ENCODE measurements at regions not wholly inside any gene's neighbourhood (a gene's known extent, or its start where the extent isn't known, plus 50 kb on each side); places are given as distances from the start of the nearest gene placed in this dataset.
"Not testable (repeated sequence)": the region's sequence is repeated elsewhere in the genome, so short reads cannot be mapped to it uniquely, and the experiment has no call there.

GRCh38 chr12:65670775-65671174, 153.5 kb upstream of the HMGA2 start:
- TF ChIP-seq, protein P1, sequence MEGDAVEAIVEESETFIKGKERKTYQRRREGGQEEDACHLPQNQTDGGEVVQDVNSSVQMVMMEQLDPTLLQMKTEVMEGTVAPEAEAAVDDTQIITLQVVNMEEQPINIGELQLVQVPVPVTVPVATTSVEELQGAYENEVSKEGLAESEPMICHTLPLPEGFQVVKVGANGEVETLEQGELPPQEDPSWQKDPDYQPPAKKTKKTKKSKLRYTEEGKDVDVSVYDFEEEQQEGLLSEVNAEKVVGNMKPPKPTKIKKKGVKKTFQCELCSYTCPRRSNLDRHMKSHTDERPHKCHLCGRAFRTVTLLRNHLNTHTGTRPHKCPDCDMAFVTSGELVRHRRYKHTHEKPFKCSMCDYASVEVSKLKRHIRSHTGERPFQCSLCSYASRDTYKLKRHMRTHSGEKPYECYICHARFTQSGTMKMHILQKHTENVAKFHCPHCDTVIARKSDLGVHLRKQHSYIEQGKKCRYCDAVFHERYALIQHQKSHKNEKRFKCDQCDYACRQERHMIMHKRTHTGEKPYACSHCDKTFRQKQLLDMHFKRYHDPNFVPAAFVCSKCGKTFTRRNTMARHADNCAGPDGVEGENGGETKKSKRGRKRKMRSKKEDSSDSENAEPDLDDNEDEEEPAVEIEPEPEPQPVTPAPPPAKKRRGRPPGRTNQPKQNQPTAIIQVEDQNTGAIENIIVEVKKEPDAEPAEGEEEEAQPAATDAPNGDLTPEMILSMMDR (IDR thresholded peaks at IDR 0.05): no peak
- Histone ChIP-seq H3K9me3 (no peaks in the 10 kb centered on the region), H3K27me3 (no peaks in the 10 kb centered on the region), H3K27ac (no peak overlapping the region), H3K4me3 (no peak overlapping the region), H3K4me1 (no peaks in the 10 kb centered on the region), H3K36me3 (no peaks in the 10 kb centered on the region)
- DNase-seq (ENCODE audit: low spot score in 2 of 2): no peak
- intact Hi-C loops (cut with DNase I): no loop called here

DNA sequence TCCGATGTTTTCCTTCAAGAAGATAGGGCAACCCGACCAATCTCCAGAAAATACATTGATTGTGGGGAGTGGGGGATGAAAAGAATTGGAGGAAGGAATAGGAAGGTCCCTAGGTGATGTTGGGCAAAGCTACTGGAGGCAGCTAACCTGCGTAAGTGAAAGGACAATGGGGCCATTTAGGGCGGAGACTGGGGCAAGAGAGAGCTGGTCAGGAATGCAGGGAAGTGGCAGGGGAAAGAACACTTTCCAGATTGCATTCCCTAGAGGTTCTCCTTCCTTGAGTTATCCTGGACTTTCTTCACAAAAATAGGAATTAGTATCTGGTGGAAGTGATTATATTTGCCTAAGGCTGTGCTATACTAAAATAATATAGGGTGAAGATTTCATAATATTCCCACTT, 151.8 kb upstream of the HMGA2 start:
- Histone ChIP-seq H3K27me3 (no peaks in the 10 kb centered on the region), H3K27ac (no peak overlapping the region), H3K36me3 (no peaks in the 10 kb centered on the region), H3K4me3 (no peak overlapping the region), H3K4me1 (no peaks in the 10 kb centered on the region), H3K9me3 (no peaks in the 10 kb centered on the region)
- TF ChIP-seq, protein P1 (IDR thresholded peaks at IDR 0.05): no peak
- no peak for DNase-seq (ENCODE audit: low spot score in 2 of 2)
- intact Hi-C loops (cut with DNase I): no loop called here

DNA sequence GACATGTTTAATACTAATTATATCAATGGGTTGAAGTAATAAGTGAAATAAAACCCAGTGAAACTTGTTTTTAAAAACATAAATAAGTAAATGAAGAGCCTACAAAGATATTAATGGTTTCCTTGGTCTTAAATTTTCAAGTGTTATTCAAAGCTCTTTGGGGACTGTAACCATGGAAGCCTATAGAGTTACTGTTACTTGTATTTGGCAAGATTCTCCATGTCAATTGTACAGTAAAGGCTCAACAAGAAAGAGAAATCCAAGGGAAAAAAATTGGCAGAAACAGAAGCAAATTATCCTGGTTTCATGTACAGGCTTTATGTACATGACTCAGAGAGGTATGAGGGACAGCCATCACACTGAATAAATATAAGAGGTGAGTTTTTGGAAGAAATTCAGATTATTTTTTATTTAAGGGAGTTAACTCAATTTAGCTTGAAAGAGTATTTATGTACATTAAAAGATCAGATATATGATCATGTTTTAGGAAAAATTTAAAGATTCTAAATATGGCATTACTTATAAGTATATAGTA, 151.1 kb upstream of the HMGA2 start:
- no peaks in the 10 kb centered on the region for H3K36me3 ChIP-seq
- no peak overlapping the region for H3K4me3 ChIP-seq
- TF ChIP-seq, protein P1 (IDR thresholded peaks at IDR 0.05): no peak
- no peaks in the 10 kb centered on the region for H3K4me1 ChIP-seq
- no peak overlapping the region for H3K27ac ChIP-seq
- intact Hi-C loops (cut with DNase I): no loop called here
- H3K9me3 ChIP-seq: no peaks in the 10 kb centered on the region
- no peak for DNase-seq (ENCODE audit: low spot score in 2 of 2)
- no peaks in the 10 kb centered on the region for H3K27me3 ChIP-seq

- no peaks in the 10 kb centered on the region for H3K36me3 ChIP-seq
- no peak for DNase-seq (ENCODE audit: low spot score in 2 of 2)
- H3K4me1 ChIP-seq: no peaks in the 10 kb centered on the region
- H3K27me3 ChIP-seq: no peaks in the 10 kb centered on the region
- no peak overlapping the region for H3K4me3 ChIP-seq
- intact Hi-C loops (cut with DNase I): no loop called here
- TF ChIP-seq, protein P1 (IDR thresholded peaks at IDR 0.05): peak in 1 of 3 experiments; percentile 10
- H3K27ac ChIP-seq: no peak overlapping the region
- no peaks in the 10 kb centered on the region for H3K9me3 ChIP-seq
Measured at GRCh38 chr12:65673732-65674131, 150.6 kb upstream of the HMGA2 start.

DNA sequence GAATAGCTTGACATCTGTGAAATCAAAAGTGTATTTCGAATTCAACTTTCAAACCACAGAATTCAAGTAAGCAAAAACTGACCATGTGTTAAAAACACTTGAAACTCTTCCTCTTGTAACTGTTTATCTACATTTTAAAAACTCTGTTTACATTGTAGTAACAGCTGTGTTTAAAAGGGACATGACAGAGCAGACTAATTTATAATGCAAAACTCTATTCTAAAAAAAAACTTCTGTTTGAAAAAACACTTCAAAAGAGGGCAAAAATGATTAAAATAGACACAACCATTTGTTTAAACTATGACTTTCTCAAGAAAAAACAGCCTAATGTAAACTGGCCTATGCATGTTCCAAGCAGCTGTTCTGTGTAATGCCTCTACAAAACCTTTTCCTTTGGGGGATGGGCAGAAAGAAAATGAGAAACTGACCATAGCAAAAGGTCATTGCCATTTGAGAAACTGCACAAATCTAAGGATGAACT, 149.1 kb upstream of the HMGA2 start:
- DNase-seq (ENCODE audit: low spot score in 2 of 2): no peak
- TF ChIP-seq, protein P1 (IDR thresholded peaks at IDR 0.05): no peak
- intact Hi-C loops (cut with DNase I): no loop called here
- Histone ChIP-seq H3K4me1 (no peaks in the 10 kb centered on the region), H3K27me3 (no peaks in the 10 kb centered on the region), H3K4me3 (no peak overlapping the region), H3K27ac (no peak overlapping the region), H3K36me3 (no peaks in the 10 kb centered on the region), H3K9me3 (no peaks in the 10 kb centered on the region)

- H3K4me3 ChIP-seq; H3K4me1 ChIP-seq; intact Hi-C loops (cut with DNase I); H3K36me3 ChIP-seq; H3K9me3 ChIP-seq; H3K27me3 ChIP-seq; H3K27ac ChIP-seq; DNase-seq (ENCODE audit: low spot score in 2 of 2): not testable (repeated sequence)
Measured at GRCh38 chr12:65678172-65678571, 146.1 kb upstream of the HMGA2 start.
